ENCODE measurements at regions not wholly inside any gene's neighbourhood (a gene's known extent, or its start where the extent isn't known, plus 50 kb on each side); places are given as distances from the start of the nearest gene placed in this dataset.
A peak's percentile ranks its signal among the peaks of the same experiment; 100 is the strongest.

DNA sequence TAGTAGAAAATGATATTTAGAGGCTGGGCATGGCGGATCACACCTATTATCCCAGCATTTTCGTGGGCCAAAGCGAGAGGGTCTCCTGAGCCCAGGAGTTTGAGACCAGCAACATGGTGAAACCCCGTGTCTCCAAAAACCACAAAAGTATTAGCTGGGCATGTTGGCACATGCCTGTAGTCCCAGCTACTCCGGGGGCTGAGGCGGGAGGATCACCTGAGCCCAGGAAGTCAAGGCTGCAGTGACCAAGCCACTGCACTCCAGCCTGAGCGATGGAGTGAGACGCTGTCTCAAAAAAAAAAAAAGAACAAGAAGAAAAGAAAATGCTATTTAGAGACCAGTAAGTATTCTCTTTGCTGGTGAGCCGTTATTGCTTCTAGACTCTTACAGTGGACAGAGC, 79.2 kb upstream of the MDM1 start:
- Histone ChIP-seq H3K4me1 (ENCODE audit: control insufficient read depth, insufficient read depth, low read length) (no peaks in the 10 kb centered on the region), H3K36me3 (ENCODE audit: control insufficient read depth in 2 of 2, insufficient read depth in 1 of 2, low read length in 2 of 2) (no peaks in the 10 kb centered on the region), H3K27ac (ENCODE audit: extremely low read depth, low read depth, low read length) (no peak overlapping the region), H3K9me3 (ENCODE audit: control insufficient read depth, insufficient read depth, low read depth, low read length) (no peaks in the 10 kb centered on the region), H3K4me3 (ENCODE audit: low read depth, low read length) (no peak overlapping the region)
- ChIA-PET CTCF (interaction anchor here (0.7 kb wide), 1 partner anchor 54 kb away, joined by 3 read pairs; no protein-coding TSS in a partner anchor), POLR2A (no interaction called here)
- TF ChIP-seq ZNF544 (tag by site-specific recombination; IDR thresholded peaks at IDR 0.05) (no peak), ZNF394 (tag by site-specific recombination; IDR thresholded peaks at IDR 0.05; ENCODE audit: borderline replicate concordance) (peak; percentile 64; the same call in 1 of the 2 replicates), ZNF548 (tag by site-specific recombination; IDR thresholded peaks at IDR 0.05) (peak; percentile 78; the same call in 1 of the 2 replicates)

DNA sequence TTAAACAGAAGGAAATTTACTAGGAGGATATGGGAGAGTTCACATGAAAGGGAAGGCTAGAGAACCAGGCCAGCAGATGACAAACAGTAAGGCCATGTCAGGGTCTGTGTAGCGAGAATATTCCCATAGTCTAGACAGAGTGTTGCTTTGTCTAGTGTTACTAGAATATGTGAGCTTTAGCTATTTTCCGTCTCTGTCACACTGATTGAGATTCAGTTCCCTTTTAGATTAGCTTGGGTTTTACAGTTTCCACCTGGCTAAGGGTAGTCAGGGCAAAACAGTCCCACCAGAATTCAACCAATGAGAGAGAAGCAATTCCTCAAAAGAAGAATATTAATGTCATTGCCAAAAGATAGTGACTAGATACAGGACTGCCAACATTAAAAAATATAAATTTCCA, 82.8 kb upstream of the MDM1 start:
- POLR2A ChIA-PET: no interaction called here
- Histone ChIP-seq H3K27ac (ENCODE audit: extremely low read depth, low read depth, low read length) (no peak overlapping the region), H3K4me1 (ENCODE audit: control insufficient read depth, insufficient read depth, low read length) (no peaks in the 10 kb centered on the region), H3K36me3 (ENCODE audit: control insufficient read depth in 2 of 2, insufficient read depth in 1 of 2, low read length in 2 of 2) (no peaks in the 10 kb centered on the region), H3K4me3 (ENCODE audit: low read depth, low read length) (no peak overlapping the region), H3K9me3 (ENCODE audit: control insufficient read depth, insufficient read depth, low read depth, low read length) (no peaks in the 10 kb centered on the region)
- CTCF ChIA-PET: no interaction called here
- TF ChIP-seq ZNF426 (tag by site-specific recombination; IDR thresholded peaks at IDR 0.05): no peak
- TF ChIP-seq ZBTB8A (tag by site-specific recombination; IDR thresholded peaks at IDR 0.05): no peak
- no peak for TF ChIP-seq ZSCAN16 (tag by site-specific recombination; IDR thresholded peaks at IDR 0.05)
- no peak for TF ChIP-seq ZNF2 (tag by site-specific recombination; IDR thresholded peaks at IDR 0.05)
- TF ChIP-seq, protein P1, sequence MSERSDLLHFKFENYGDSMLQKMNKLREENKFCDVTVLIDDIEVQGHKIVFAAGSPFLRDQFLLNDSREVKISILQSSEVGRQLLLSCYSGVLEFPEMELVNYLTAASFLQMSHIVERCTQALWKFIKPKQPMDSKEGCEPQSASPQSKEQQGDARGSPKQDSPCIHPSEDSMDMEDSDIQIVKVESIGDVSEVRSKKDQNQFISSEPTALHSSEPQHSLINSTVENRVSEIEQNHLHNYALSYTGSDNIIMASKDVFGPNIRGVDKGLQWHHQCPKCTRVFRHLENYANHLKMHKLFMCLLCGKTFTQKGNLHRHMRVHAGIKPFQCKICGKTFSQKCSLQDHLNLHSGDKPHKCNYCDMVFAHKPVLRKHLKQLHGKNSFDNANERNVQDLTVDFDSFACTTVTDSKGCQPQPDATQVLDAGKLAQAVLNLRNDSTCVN (tag by site-specific recombination; optimal IDR thresholded peaks at IDR 0.05): no peak
- TF ChIP-seq, protein P2, sequence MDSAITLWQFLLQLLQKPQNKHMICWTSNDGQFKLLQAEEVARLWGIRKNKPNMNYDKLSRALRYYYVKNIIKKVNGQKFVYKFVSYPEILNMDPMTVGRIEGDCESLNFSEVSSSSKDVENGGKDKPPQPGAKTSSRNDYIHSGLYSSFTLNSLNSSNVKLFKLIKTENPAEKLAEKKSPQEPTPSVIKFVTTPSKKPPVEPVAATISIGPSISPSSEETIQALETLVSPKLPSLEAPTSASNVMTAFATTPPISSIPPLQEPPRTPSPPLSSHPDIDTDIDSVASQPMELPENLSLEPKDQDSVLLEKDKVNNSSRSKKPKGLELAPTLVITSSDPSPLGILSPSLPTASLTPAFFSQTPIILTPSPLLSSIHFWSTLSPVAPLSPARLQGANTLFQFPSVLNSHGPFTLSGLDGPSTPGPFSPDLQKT (IDR thresholded peaks at IDR 0.05; ENCODE audit: borderline replicate concordance, low read depth, low read length): no peak
- no peak for TF ChIP-seq ZNF670 (tag by site-specific recombination; IDR thresholded peaks at IDR 0.05; ENCODE audit: low read depth)
- TF ChIP-seq OSR2 (tag by site-specific recombination; IDR thresholded peaks at IDR 0.05): no peak
- TF ChIP-seq REPIN1 (tag by site-specific recombination; IDR thresholded peaks at IDR 0.05; ENCODE audit: low read depth): no peak
- TF ChIP-seq ZNF324 (tag by site-specific recombination; IDR thresholded peaks at IDR 0.05): no peak
- no peak for TF ChIP-seq ZNF266 (tag by site-specific recombination; IDR thresholded peaks at IDR 0.05; ENCODE audit: low read depth)
- TF ChIP-seq OVOL3 (tag by site-specific recombination; IDR thresholded peaks at IDR 0.05): no peak
- TF ChIP-seq ZNF654 (tag by site-specific recombination; IDR thresholded peaks at IDR 0.05; ENCODE audit: low read depth): no peak
- TF ChIP-seq, protein P3, sequence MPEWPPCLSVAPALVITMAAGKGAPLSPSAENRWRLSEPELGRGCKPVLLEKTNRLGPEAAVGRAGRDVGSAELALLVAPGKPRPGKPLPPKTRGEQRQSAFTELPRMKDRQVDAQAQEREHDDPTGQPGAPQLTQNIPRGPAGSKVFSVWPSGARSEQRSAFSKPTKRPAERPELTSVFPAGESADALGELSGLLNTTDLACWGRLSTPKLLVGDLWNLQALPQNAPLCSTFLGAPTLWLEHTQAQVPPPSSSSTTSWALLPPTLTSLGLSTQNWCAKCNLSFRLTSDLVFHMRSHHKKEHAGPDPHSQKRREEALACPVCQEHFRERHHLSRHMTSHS (tag by site-specific recombination; IDR thresholded peaks at IDR 0.05): no peak
- no peak for TF ChIP-seq ZFP69B (tag by site-specific recombination; IDR thresholded peaks at IDR 0.05)
- no peak for TF ChIP-seq ZNF350 (tag by site-specific recombination; IDR thresholded peaks at IDR 0.05)
- no peak for TF ChIP-seq YY2 (tag by site-specific recombination; IDR thresholded peaks at IDR 0.05)
- TF ChIP-seq ZNF394 (tag by site-specific recombination; IDR thresholded peaks at IDR 0.05; ENCODE audit: borderline replicate concordance): no peak
- no peak for TF ChIP-seq ZBTB1 (tag by site-specific recombination; IDR thresholded peaks at IDR 0.05)

DNA sequence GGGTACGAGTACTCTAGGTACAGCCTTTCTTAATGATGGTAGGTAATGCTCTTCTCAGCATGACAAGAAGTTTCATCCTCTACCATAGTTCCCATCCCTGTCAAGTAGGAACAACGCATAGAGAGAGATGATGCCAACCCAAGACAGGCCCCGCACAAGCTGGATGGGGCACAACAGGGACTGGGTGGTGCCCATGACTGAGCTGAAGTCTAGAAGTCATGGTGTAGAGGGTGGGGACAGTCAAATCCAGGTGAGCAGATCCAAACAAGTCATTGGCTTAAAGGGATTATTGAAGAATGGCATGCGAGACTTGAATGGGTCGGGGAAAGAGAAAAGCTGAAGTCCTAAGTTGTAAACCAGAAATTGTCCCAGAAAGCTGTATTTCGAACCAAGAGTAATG, 84.2 kb upstream of the MDM1 start:
- Histone ChIP-seq H3K27ac (ENCODE audit: extremely low read depth, low read depth, low read length) (no peak overlapping the region), H3K36me3 (ENCODE audit: control insufficient read depth in 2 of 2, insufficient read depth in 1 of 2, low read length in 2 of 2) (no peaks in the 10 kb centered on the region), H3K9me3 (ENCODE audit: control insufficient read depth, insufficient read depth, low read depth, low read length) (no peaks in the 10 kb centered on the region), H3K4me3 (ENCODE audit: low read depth, low read length) (no peak overlapping the region), H3K4me1 (ENCODE audit: control insufficient read depth, insufficient read depth, low read length) (no peaks in the 10 kb centered on the region)
- ChIA-PET CTCF (no interaction called here), POLR2A (no interaction called here)
- TF ChIP-seq, protein P4, sequence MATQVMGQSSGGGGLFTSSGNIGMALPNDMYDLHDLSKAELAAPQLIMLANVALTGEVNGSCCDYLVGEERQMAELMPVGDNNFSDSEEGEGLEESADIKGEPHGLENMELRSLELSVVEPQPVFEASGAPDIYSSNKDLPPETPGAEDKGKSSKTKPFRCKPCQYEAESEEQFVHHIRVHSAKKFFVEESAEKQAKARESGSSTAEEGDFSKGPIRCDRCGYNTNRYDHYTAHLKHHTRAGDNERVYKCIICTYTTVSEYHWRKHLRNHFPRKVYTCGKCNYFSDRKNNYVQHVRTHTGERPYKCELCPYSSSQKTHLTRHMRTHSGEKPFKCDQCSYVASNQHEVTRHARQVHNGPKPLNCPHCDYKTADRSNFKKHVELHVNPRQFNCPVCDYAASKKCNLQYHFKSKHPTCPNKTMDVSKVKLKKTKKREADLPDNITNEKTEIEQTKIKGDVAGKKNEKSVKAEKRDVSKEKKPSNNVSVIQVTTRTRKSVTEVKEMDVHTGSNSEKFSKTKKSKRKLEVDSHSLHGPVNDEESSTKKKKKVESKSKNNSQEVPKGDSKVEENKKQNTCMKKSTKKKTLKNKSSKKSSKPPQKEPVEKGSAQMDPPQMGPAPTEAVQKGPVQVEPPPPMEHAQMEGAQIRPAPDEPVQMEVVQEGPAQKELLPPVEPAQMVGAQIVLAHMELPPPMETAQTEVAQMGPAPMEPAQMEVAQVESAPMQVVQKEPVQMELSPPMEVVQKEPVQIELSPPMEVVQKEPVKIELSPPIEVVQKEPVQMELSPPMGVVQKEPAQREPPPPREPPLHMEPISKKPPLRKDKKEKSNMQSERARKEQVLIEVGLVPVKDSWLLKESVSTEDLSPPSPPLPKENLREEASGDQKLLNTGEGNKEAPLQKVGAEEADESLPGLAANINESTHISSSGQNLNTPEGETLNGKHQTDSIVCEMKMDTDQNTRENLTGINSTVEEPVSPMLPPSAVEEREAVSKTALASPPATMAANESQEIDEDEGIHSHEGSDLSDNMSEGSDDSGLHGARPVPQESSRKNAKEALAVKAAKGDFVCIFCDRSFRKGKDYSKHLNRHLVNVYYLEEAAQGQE (tag by site-specific recombination; IDR thresholded peaks at IDR 0.05): no peak
- TF ChIP-seq ZNF837 (tag by site-specific recombination; IDR thresholded peaks at IDR 0.05) (no peak), ZNF544 (tag by site-specific recombination; IDR thresholded peaks at IDR 0.05) (no peak), ZNF521 (tag by site-specific recombination; IDR thresholded peaks at IDR 0.05) (no peak), KLF1 (tag by site-specific recombination; IDR thresholded peaks at IDR 0.05) (no peak), ZNF292 (tag by site-specific recombination; IDR thresholded peaks at IDR 0.05; ENCODE audit: borderline replicate concordance, low read depth) (no peak), ZNF391 (tag by site-specific recombination; IDR thresholded peaks at IDR 0.05; ENCODE audit: borderline replicate concordance, low read depth) (no peak)

All from HEK293 (cell line).